GM19025 (cell line): ENCODE measurements at regions not wholly inside any gene's neighbourhood (a gene's known extent, or its start where the extent isn't known, plus 50 kb on each side); places are given as distances from the start of the nearest gene placed in this dataset.

Source experiments
- ATAC-seq: cut with Tn5 transposase; IDR thresholded peaks from one replicate; pipeline ENCODE4 v1.9.1; 2021; ENCODE audit warnings: mild to moderate bottlenecking, low read depth, moderate library complexity; ENCODE audit not compliant: unreplicated experiment

- ATAC-seq = no peak
Measured at GRCh38 chr4:43242606-43243005, 350.1 kb downstream of the GRXCR1 start.

GRCh38 chr4:43243433-43244116, 351.1 kb downstream of the GRXCR1 start:
- ATAC-seq = no peak

- peak; percentile 98 for ATAC-seq
Measured at GRCh38 chr4:43244688-43245382, 352.3 kb downstream of the GRXCR1 start.

GRCh38 chr4:43251841-43252240, 359.3 kb downstream of the GRXCR1 start:
- no peak for ATAC-seq

GRCh38 chr4:43253541-43253940, 361.0 kb downstream of the GRXCR1 start:
- no peak for ATAC-seq

GRCh38 chr4:43264730-43265129, 372.2 kb downstream of the GRXCR1 start:
- no peak for ATAC-seq

- ATAC-seq = no peak
Measured at GRCh38 chr4:43271946-43272345, 379.4 kb downstream of the GRXCR1 start.

GRCh38 chr4:43274376-43274775, 381.9 kb downstream of the GRXCR1 start:
- no peak for ATAC-seq

GRCh38 chr4:43275779-43276178, 383.3 kb downstream of the GRXCR1 start:
- no peak for ATAC-seq

GRCh38 chr4:43276321-43276720, 383.8 kb downstream of the GRXCR1 start:
- no peak for ATAC-seq

GRCh38 chr4:43277003-43277402, 384.5 kb downstream of the GRXCR1 start:
- no peak for ATAC-seq

GRCh38 chr4:43282534-43282933, 390.0 kb downstream of the GRXCR1 start:
- ATAC-seq = no peak

GRCh38 chr4:43286137-43286536, 393.6 kb downstream of the GRXCR1 start:
- ATAC-seq = no peak

- no peak for ATAC-seq
Measured at GRCh38 chr4:43296946-43297528, 404.5 kb downstream of the GRXCR1 start.

GRCh38 chr4:43316813-43317212, 424.3 kb downstream of the GRXCR1 start:
- ATAC-seq = no peak

GRCh38 chr4:43325220-43325967, 432.9 kb downstream of the GRXCR1 start:
- no peak for ATAC-seq

- no peak for ATAC-seq
Measured at GRCh38 chr4:43330288-43330687, 437.8 kb downstream of the GRXCR1 start.

- no peak for ATAC-seq
Measured at GRCh38 chr4:43331226-43332051, 438.9 kb downstream of the GRXCR1 start.

- ATAC-seq = no peak
Measured at GRCh38 chr4:43332052-43332425, 439.5 kb downstream of the GRXCR1 start.

GRCh38 chr4:43337707-43338106, 445.2 kb downstream of the GRXCR1 start:
- ATAC-seq = no peak
